ENCODE measurements at regions not wholly inside any gene's neighbourhood (a gene's known extent, or its start where the extent isn't known, plus 50 kb on each side); places are given as distances from the start of the nearest gene placed in this dataset.
"Not testable (repeated sequence)": the region's sequence is repeated elsewhere in the genome, so short reads cannot be mapped to it uniquely, and the experiment has no call there.

GRCh38 chr18:45341454-45341853 lies 273.8 kb upstream of the SLC14A2 start:
- no peaks in the 10 kb centered on the region for H3K36me3 ChIP-seq
- intact Hi-C loops (cut with DNase I) = no loop called here
- DNase-seq = no peak
- H3K27ac ChIP-seq = no peak overlapping the region
- TF ChIP-seq CTCF (IDR thresholded peaks at IDR 0.05) = no peak
- H3K4me3 ChIP-seq = no peak overlapping the region
- no peaks in the 10 kb centered on the region for H3K9me3 ChIP-seq
- no peak for ATAC-seq
- H3K27me3 ChIP-seq = no peaks in the 10 kb centered on the region
- no peaks in the 10 kb centered on the region for H3K4me1 ChIP-seq

- DNase-seq (no peak), ATAC-seq (no peak)
- Histone ChIP-seq H3K27me3 (no peaks in the 10 kb centered on the region), H3K4me1 (no peaks in the 10 kb centered on the region), H3K36me3 (no peaks in the 10 kb centered on the region), H3K9me3 (no peaks in the 10 kb centered on the region), H3K4me3 (no peak overlapping the region), H3K27ac (no peak overlapping the region)
- TF ChIP-seq CTCF (IDR thresholded peaks at IDR 0.05) = no peak
- intact Hi-C loops (cut with DNase I) = no loop called here
These were observed 273.1 kb upstream of the SLC14A2 start for GRCh38 chr18:45342166-45342565.

- no peak overlapping the region for H3K4me3 ChIP-seq
- no peaks in the 10 kb centered on the region for H3K9me3 ChIP-seq
- ATAC-seq (no peak), DNase-seq (no peak)
- TF ChIP-seq CTCF (IDR thresholded peaks at IDR 0.05) = no peak
- no peaks in the 10 kb centered on the region for H3K27me3 ChIP-seq
- H3K27ac ChIP-seq = no peak overlapping the region
- intact Hi-C loops (cut with DNase I) = no loop called here
- H3K36me3 ChIP-seq = no peaks in the 10 kb centered on the region
- no peaks in the 10 kb centered on the region for H3K4me1 ChIP-seq
These were observed 272.6 kb upstream of the SLC14A2 start for GRCh38 chr18:45342653-45343052.

- Histone ChIP-seq H3K36me3 (no peaks in the 10 kb centered on the region), H3K4me1 (no peaks in the 10 kb centered on the region), H3K9me3 (no peaks in the 10 kb centered on the region), H3K4me3 (no peak overlapping the region), H3K27ac (no peak overlapping the region), H3K27me3 (no peaks in the 10 kb centered on the region)
- intact Hi-C loops (cut with DNase I) = no loop called here
- ATAC-seq = no peak
- no peak for TF ChIP-seq CTCF (IDR thresholded peaks at IDR 0.05)
- no peak for DNase-seq
These were observed 271.9 kb upstream of the SLC14A2 start for GRCh38 chr18:45343365-45343764.

GRCh38 chr18:45344680-45345079 lies 270.6 kb upstream of the SLC14A2 start:
- H3K4me1 ChIP-seq; DNase-seq; ATAC-seq; H3K27me3 ChIP-seq; H3K9me3 ChIP-seq; H3K27ac ChIP-seq; H3K4me3 ChIP-seq; H3K36me3 ChIP-seq; intact Hi-C loops (cut with DNase I): not testable (repeated sequence)

- ATAC-seq (no peak), DNase-seq (no peak)
- no peaks in the 10 kb centered on the region for H3K36me3 ChIP-seq
- no peak for TF ChIP-seq CTCF (IDR thresholded peaks at IDR 0.05)
- H3K9me3 ChIP-seq = no peaks in the 10 kb centered on the region
- no peaks in the 10 kb centered on the region for H3K27me3 ChIP-seq
- H3K4me1 ChIP-seq = no peaks in the 10 kb centered on the region
- H3K27ac ChIP-seq = no peak overlapping the region
- intact Hi-C loops (cut with DNase I) = no loop called here
- H3K4me3 ChIP-seq = no peak overlapping the region
These were observed 266.3 kb upstream of the SLC14A2 start for GRCh38 chr18:45349019-45349418.

Measured in upper lobe of right lung (tissue), 1 donor.